T-helper 17 cell (primary cell): ENCODE measurements at regions not wholly inside any gene's neighbourhood (a gene's known extent, or its start where the extent isn't known, plus 50 kb on each side); places are given as distances from the start of the nearest gene placed in this dataset.
"Not testable (repeated sequence)": the region's sequence is repeated elsewhere in the genome, so short reads cannot be mapped to it uniquely, and the experiment has no call there.

Experiments used
- ATAC-seq: fragments of 150-1000 bp; cut with Tn5 transposase; 2 replicates; pipeline ENCODE4 v1.10.0; 2021; ENCODE audit warnings: mild to moderate bottlenecking, moderate library complexity
- DNase-seq, 3 donors: peaks; one replicate each; pipeline versions ENCODE4 v3.0.0 to v3.0.0-alpha.2; 2020 to 2021
- H3K9me3 ChIP-seq: one replicate; pipeline ENCODE4 v1.7.0; 2013; ENCODE audit warnings: low read length, mild to moderate bottlenecking; ENCODE audit not compliant: control insufficient read depth, poor library complexity, severe bottlenecking
- H3K27ac Mint-ChIP-seq: one replicate; pipeline ENCODE4 v1.8.0; 2022; ENCODE audit warnings: mild to moderate bottlenecking, moderate library complexity, mixed read lengths
- H3K27me3 Mint-ChIP-seq: one replicate; pipeline ENCODE4 v1.8.0; 2022; ENCODE audit warnings: mixed read lengths
- H3K36me3 Mint-ChIP-seq: one replicate; pipeline ENCODE4 v1.8.0; 2022; ENCODE audit warnings: low read depth, mixed read lengths
- H3K4me1 Mint-ChIP-seq: one replicate; pipeline ENCODE4 v1.8.0; 2022; ENCODE audit warnings: mild to moderate bottlenecking, mixed read lengths
- H3K4me3 Mint-ChIP-seq: one replicate; pipeline ENCODE4 v1.8.0; 2022; ENCODE audit warnings: mild to moderate bottlenecking, moderate library complexity, mixed read lengths

DNA sequence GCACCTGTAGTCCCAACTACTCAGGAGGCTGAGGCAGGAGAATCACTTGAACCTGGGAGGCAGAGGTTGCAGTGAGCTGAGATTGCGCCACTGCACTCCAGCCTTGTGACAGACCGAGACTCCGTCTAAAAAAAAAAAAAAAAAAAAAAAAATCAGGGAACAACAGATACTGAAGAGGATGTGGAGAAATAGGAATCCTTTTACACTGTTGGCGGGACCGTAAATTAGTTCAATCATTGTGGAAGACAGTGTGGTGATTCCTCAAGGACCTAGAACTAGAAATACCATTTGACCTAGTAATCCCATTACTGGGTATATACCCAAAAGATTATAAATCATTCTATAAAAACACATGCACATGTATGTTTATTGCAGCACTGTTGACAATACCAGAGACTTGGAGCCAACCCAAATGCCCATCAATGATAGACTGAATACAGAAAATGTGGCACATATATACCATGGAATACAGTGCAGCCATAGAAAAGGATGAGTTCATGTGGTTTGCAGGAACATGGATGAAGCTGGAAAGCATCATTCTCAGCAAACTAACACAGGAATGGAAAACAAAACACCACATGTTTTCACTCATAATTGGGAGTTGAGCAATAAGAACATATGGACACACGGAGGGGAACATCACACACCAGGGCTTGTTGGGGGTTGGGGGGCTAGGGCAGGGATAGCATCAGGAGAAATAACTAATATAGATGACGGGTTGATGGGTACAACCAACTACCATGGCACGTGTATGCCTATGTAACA lies 200.4 kb downstream of the RFPL4B start:
- not testable (repeated sequence) for H3K27me3 Mint-ChIP-seq, H3K4me1 Mint-ChIP-seq, DNase-seq, H3K36me3 Mint-ChIP-seq, ATAC-seq, H3K4me3 Mint-ChIP-seq, H3K27ac Mint-ChIP-seq, H3K9me3 ChIP-seq

DNA sequence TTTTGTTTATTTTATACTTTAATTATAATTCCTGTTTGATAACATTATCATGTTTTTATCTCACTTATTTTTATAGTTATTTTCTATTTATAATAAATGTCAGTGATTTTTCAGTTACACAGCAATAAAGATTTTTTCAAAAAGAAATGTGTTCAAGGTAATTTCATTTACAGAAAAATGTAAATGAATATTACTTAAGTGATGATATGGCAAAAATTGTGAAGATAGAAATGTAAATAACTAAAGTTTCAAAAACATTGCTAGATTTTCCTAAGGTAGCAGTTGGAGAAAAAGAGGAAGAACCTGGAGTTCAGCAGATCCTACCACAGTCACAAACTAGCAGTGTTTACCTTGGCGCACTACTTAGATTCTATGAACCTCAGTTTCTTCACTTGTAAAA lies 202.6 kb downstream of the RFPL4B start:
- H3K27me3 Mint-ChIP-seq, result no peaks in the 10 kb centered on the region
- ATAC-seq (no peak), DNase-seq (no peak)
- no peaks in the 10 kb centered on the region for H3K36me3 Mint-ChIP-seq
- H3K27ac Mint-ChIP-seq, result no peak overlapping the region
- no peak overlapping the region for H3K4me3 Mint-ChIP-seq
- no peaks in the 10 kb centered on the region for H3K9me3 ChIP-seq
- H3K4me1 Mint-ChIP-seq, result no peaks in the 10 kb centered on the region

GRCh38 chr6:112557435-112557834 lies 210.3 kb downstream of the RFPL4B start:
- ATAC-seq (no peak), DNase-seq (no peak)
- Mint-ChIP-seq H3K36me3 (no peaks in the 10 kb centered on the region), H3K27me3 (no peaks in the 10 kb centered on the region), H3K4me3 (no peak overlapping the region), H3K27ac (no peak overlapping the region), H3K4me1 (no peaks in the 10 kb centered on the region)
- no peaks in the 10 kb centered on the region for H3K9me3 ChIP-seq

DNA sequence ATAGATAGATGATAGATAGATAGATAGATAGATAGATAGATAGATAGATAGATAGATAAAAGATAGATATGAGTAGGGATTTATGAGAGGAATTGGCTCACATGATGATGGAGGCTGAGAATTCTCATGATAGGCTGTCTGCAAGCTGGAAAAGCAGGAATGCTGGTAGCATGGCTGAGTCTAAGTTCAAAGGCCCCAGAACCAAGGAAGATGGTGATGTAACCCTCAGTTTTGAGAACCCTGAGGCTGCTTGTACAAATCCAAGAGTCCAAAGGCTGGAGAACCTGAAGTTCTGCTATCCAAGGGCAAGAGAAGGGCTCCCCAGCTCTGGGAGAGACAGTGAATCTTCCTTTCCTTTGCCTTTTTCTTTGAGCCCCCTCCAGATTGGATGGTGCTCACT lies 210.8 kb downstream of the RFPL4B start:
- DNase-seq (no peak), ATAC-seq (no peak)
- H3K27me3 Mint-ChIP-seq, result no peaks in the 10 kb centered on the region
- H3K4me1 Mint-ChIP-seq, result no peaks in the 10 kb centered on the region
- no peaks in the 10 kb centered on the region for H3K9me3 ChIP-seq
- no peak overlapping the region for H3K4me3 Mint-ChIP-seq
- H3K36me3 Mint-ChIP-seq, result no peaks in the 10 kb centered on the region
- no peak overlapping the region for H3K27ac Mint-ChIP-seq

- no peaks in the 10 kb centered on the region for H3K9me3 ChIP-seq
- Mint-ChIP-seq H3K4me1 (no peaks in the 10 kb centered on the region), H3K27me3 (no peaks in the 10 kb centered on the region), H3K36me3 (no peaks in the 10 kb centered on the region), H3K27ac (no peak overlapping the region), H3K4me3 (no peak overlapping the region)
- no peak for ATAC-seq
- DNase-seq, result no peak
Measured at GRCh38 chr6:112560651-112561050, 213.5 kb downstream of the RFPL4B start.

DNA sequence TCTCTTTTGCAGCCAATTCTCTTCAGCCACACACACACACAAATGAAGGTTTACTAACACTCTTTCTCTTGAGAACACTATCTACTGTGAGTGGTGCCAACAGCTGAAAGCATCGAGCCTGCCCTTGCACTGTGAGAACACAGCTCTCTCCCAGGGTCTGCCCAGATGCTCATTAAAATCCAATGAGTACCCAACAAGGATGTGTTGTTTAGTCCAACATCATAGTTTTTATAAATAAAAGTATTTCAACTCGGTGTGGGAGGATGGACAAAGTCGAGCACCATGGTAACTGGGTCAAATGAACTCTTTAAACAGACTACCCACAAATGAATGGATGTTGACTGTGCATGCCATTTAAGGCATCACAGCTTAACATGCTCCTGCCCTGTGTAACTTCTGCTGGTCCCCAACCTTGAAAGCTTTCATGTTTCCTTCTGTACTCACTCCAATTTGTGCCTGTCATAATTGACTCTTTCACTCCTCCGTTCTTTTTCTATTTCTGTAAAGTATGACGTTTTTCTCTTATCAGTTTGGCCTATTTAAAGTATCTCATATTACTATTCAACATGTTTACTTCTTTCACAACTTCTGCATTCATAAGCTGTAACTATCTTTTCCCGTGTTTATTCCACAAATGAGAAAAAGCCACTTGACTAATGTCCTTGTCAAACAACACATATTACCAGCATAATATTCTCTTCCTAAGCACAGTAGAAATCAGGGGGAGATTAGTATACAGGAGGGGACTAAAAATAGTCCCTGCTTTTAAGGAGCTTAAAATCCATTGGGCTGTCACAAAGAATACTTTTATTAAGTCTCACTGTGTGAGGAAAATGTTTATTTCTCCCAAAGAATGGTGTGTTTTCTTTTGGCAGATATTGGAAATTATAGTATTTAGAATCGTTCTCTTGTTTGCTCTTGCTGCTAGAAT lies 215.4 kb downstream of the RFPL4B start:
- no peak for ATAC-seq

GRCh38 chr6:112563368-112563767 lies 216.2 kb downstream of the RFPL4B start:
- no peak overlapping the region for H3K4me3 Mint-ChIP-seq
- no peak overlapping the region for H3K27ac Mint-ChIP-seq
- H3K36me3 Mint-ChIP-seq, result no peaks in the 10 kb centered on the region
- H3K27me3 Mint-ChIP-seq, result no peaks in the 10 kb centered on the region
- DNase-seq, result no peak
- no peaks in the 10 kb centered on the region for H3K4me1 Mint-ChIP-seq
- H3K9me3 ChIP-seq, result no peaks in the 10 kb centered on the region
- ATAC-seq, result no peak

More for the DNA sequence above, 215.4 kb downstream of the RFPL4B start:
- no peak for DNase-seq
- H3K4me1 Mint-ChIP-seq, result no peaks in the 10 kb centered on the region
- H3K4me3 Mint-ChIP-seq, result no peak overlapping the region
- no peak overlapping the region for H3K27ac Mint-ChIP-seq
- no peaks in the 10 kb centered on the region for H3K27me3 Mint-ChIP-seq
- no peaks in the 10 kb centered on the region for H3K36me3 Mint-ChIP-seq
- H3K9me3 ChIP-seq, result no peaks in the 10 kb centered on the region

GRCh38 chr6:112568066-112568465 lies 220.9 kb downstream of the RFPL4B start:
- Mint-ChIP-seq H3K36me3 (no peaks in the 10 kb centered on the region), H3K27me3 (no peaks in the 10 kb centered on the region), H3K27ac (no peak overlapping the region), H3K4me1 (no peaks in the 10 kb centered on the region), H3K4me3 (no peak overlapping the region)
- no peaks in the 10 kb centered on the region for H3K9me3 ChIP-seq
- DNase-seq (no peak), ATAC-seq (no peak)

GRCh38 chr6:112571488-112572270 lies 224.5 kb downstream of the RFPL4B start:
- no peak for ATAC-seq
- Mint-ChIP-seq H3K36me3 (no peaks in the 10 kb centered on the region), H3K4me3 (no peak overlapping the region), H3K27me3 (no peaks in the 10 kb centered on the region), H3K4me1 (no peaks in the 10 kb centered on the region), H3K27ac (no peak overlapping the region)
- no peak for DNase-seq
- no peaks in the 10 kb centered on the region for H3K9me3 ChIP-seq

GRCh38 chr6:112574190-112574589 lies 227.1 kb downstream of the RFPL4B start:
- no peak overlapping the region for H3K27ac Mint-ChIP-seq
- H3K27me3 Mint-ChIP-seq, result no peaks in the 10 kb centered on the region
- no peaks in the 10 kb centered on the region for H3K4me1 Mint-ChIP-seq
- no peak overlapping the region for H3K4me3 Mint-ChIP-seq
- H3K9me3 ChIP-seq, result no peaks in the 10 kb centered on the region
- DNase-seq (no peak), ATAC-seq (no peak)
- no peaks in the 10 kb centered on the region for H3K36me3 Mint-ChIP-seq

DNA sequence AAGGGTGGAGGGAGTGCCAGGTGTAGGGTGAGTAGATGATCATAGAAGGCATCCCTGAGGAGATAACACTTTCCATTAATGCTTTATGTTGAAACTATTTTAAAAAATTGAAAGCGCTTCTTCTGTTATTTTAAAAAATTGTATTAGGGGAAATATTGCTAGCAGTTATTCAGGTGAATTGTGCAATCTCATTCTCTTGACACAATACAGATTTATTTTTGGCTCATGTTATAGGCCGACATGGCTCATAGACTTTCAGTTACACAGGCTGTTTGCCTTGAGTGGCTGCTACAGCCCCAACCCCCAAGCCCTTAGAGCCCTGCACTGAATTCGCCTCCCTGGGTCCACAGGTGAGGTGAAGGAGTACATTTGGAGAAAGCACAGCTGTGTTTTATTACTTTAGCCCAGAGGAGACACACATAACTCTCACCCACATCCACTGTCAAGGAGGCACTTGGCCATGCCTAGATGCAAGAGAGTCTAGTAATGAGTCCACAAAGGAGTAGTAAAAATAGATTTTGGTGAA lies 228.2 kb downstream of the RFPL4B start:
- Mint-ChIP-seq H3K27me3 (no peaks in the 10 kb centered on the region), H3K27ac (no peak overlapping the region), H3K36me3 (no peaks in the 10 kb centered on the region), H3K4me1 (no peaks in the 10 kb centered on the region), H3K4me3 (no peak overlapping the region)
- DNase-seq (no peak), ATAC-seq (no peak)
- no peaks in the 10 kb centered on the region for H3K9me3 ChIP-seq

DNA sequence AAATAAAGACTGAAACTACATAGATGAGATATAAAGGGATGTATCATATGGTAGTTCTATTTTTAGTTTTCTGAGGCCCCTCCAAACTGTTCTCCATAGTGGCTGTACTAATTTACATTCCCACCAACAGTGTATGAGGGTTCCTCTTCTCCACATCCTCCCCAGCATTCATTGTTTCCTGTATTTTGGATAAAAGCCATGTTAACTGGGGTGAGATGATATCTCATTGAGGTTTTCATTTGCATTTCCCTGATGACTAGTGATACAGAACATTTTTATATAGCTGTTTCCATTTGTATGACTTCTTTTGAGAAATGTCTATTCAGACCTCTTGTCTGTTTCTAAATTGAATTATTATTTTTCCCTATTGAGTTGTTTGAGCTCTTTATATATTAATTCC lies 229.3 kb downstream of the RFPL4B start:
- H3K9me3 ChIP-seq, result no peaks in the 10 kb centered on the region
- no peaks in the 10 kb centered on the region for H3K27me3 Mint-ChIP-seq
- H3K27ac Mint-ChIP-seq, result no peak overlapping the region
- no peaks in the 10 kb centered on the region for H3K4me1 Mint-ChIP-seq
- H3K4me3 Mint-ChIP-seq, result no peak overlapping the region
- ATAC-seq, result no peak
- H3K36me3 Mint-ChIP-seq, result no peaks in the 10 kb centered on the region
- DNase-seq, result no peak

- Mint-ChIP-seq H3K36me3 (no peaks in the 10 kb centered on the region), H3K27me3 (no peaks in the 10 kb centered on the region), H3K4me1 (no peaks in the 10 kb centered on the region), H3K27ac (no peak overlapping the region), H3K4me3 (no peak overlapping the region)
- ATAC-seq (no peak), DNase-seq (no peak)
- H3K9me3 ChIP-seq, result no peaks in the 10 kb centered on the region
Measured at GRCh38 chr6:112579601-112580000, 232.5 kb downstream of the RFPL4B start.
